ENCODE measurements at regions not wholly inside any gene's neighbourhood (a gene's known extent, or its start where the extent isn't known, plus 50 kb on each side); places are given as distances from the start of the nearest gene placed in this dataset.

DNA sequence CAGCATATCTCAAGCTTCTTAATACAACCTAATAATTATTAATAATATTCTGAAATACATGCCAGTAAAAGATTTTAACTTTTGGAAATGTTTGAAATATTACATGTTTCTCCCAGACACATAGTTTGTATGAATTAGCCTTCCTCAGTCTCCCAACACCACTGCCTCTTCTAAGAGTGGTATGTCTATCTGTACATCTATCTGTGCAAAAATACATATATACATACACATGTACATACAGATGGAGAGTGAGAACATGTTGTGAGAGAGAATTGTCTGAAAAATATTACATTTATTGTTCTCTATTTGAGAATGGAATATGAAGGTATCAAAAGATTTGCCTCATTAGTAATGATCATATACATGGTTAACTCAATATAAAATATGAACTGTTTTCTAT lies 1567.2 kb upstream of the PRR20A start:
- no peak for TF ChIP-seq EZH2phosphoT487 (IDR thresholded peaks at IDR 0.05; ENCODE audit: borderline replicate concordance, low read length)
- TF ChIP-seq EZH2 (IDR thresholded peaks at IDR 0.05; ENCODE audit: low read length, unreplicated experiment): no peak
- Histone ChIP-seq H3K4me1 (ENCODE audit: insufficient read depth, low read length) (no peaks in the 10 kb centered on the region), H3K36me3 (ENCODE audit: low read depth, low read length) (no peaks in the 10 kb centered on the region), H3K27me3 (ENCODE audit: low read length) (no peaks in the 10 kb centered on the region), H3K9me3 (ENCODE audit: low read length) (no peaks in the 10 kb centered on the region), H3F3A (ENCODE audit: low read length, unreplicated experiment) (no peaks in the 10 kb centered on the region), H3K79me2 (ENCODE audit: low read length) (no peaks in the 10 kb centered on the region), H3K4me2 (ENCODE audit: low read length) (no peak overlapping the region), H3K9me2 (replicated peaks; ENCODE audit: low read length) (no peaks in the 10 kb centered on the region), H3K9ac (ENCODE audit: low read length) (no peak overlapping the region), H3K4me3 (ENCODE audit: low read length) (no peak overlapping the region), H3K27ac (ENCODE audit: low read length) (no peak overlapping the region), H4K20me1 (ENCODE audit: low read length) (no peaks in the 10 kb centered on the region), H2AFZ (ENCODE audit: low read length) (no peak overlapping the region)
- ChIA-PET CTCF (no interaction called here), POLR2A (ENCODE audit: unreplicated experiment) (no interaction called here)
- BruUV-seq (replicated peaks): no TSS peak
- DNase-seq (no peak), ATAC-seq (no peak)
- intact Hi-C loops (cut with micrococcal nuclease): no loop called here

DNA sequence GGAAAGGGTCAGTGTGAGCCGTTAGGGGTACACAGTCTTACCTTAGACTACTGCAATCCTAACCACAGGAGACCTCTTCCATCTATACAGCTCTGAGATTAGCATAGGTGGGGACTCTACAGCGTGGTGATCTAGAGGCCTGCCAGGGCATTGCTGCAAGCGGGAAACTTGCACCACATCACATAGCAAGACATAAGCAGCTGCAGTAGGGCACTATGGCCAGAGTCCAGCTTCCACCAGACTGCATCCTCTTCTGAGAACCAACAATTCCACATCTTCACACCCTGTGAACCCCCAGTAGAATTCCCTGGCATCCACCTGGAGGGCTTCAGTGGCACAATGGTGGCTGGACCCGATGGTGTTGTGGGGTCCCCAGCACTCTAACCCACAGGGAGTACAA lies 1564.3 kb upstream of the PRR20A start:
- no peaks in the 10 kb centered on the region for H3K79me2 ChIP-seq (ENCODE audit: low read length)
- H3K9me2 ChIP-seq (replicated peaks; ENCODE audit: low read length): no peaks in the 10 kb centered on the region
- ATAC-seq (no peak), DNase-seq (no peak)
- H3K9ac ChIP-seq (ENCODE audit: low read length): no peak overlapping the region
- TF ChIP-seq, protein P1, sequence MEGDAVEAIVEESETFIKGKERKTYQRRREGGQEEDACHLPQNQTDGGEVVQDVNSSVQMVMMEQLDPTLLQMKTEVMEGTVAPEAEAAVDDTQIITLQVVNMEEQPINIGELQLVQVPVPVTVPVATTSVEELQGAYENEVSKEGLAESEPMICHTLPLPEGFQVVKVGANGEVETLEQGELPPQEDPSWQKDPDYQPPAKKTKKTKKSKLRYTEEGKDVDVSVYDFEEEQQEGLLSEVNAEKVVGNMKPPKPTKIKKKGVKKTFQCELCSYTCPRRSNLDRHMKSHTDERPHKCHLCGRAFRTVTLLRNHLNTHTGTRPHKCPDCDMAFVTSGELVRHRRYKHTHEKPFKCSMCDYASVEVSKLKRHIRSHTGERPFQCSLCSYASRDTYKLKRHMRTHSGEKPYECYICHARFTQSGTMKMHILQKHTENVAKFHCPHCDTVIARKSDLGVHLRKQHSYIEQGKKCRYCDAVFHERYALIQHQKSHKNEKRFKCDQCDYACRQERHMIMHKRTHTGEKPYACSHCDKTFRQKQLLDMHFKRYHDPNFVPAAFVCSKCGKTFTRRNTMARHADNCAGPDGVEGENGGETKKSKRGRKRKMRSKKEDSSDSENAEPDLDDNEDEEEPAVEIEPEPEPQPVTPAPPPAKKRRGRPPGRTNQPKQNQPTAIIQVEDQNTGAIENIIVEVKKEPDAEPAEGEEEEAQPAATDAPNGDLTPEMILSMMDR (conservative IDR thresholded peaks at IDR 0.05; ENCODE audit: low read depth, low read length): no peak
- TF ChIP-seq EZH2phosphoT487 (IDR thresholded peaks at IDR 0.05; ENCODE audit: borderline replicate concordance, low read length) (no peak), EZH2 (IDR thresholded peaks at IDR 0.05; ENCODE audit: low read length, unreplicated experiment) (no peak)
- no TSS peak for BruUV-seq (replicated peaks)
- POLR2A ChIA-PET (ENCODE audit: unreplicated experiment): no interaction called here
- no peak overlapping the region for H2AFZ ChIP-seq (ENCODE audit: low read length)
- no peaks in the 10 kb centered on the region for H3K4me1 ChIP-seq (ENCODE audit: insufficient read depth, low read length)
- H3K4me3 ChIP-seq (ENCODE audit: low read length): no peak overlapping the region
- H3K4me2 ChIP-seq (ENCODE audit: low read length): no peak overlapping the region
- intact Hi-C loops (cut with micrococcal nuclease): no loop called here
- no peaks in the 10 kb centered on the region for H3K36me3 ChIP-seq (ENCODE audit: low read depth, low read length)
- no peak overlapping the region for H3K27ac ChIP-seq (ENCODE audit: low read length)
- H3K9me3 ChIP-seq (ENCODE audit: low read length): no peaks in the 10 kb centered on the region
- CTCF ChIA-PET: no interaction called here
- H4K20me1 ChIP-seq (ENCODE audit: low read length): no peaks in the 10 kb centered on the region
- no peaks in the 10 kb centered on the region for H3F3A ChIP-seq (ENCODE audit: low read length, unreplicated experiment)
- H3K27me3 ChIP-seq (ENCODE audit: low read length): no peaks in the 10 kb centered on the region

DNA sequence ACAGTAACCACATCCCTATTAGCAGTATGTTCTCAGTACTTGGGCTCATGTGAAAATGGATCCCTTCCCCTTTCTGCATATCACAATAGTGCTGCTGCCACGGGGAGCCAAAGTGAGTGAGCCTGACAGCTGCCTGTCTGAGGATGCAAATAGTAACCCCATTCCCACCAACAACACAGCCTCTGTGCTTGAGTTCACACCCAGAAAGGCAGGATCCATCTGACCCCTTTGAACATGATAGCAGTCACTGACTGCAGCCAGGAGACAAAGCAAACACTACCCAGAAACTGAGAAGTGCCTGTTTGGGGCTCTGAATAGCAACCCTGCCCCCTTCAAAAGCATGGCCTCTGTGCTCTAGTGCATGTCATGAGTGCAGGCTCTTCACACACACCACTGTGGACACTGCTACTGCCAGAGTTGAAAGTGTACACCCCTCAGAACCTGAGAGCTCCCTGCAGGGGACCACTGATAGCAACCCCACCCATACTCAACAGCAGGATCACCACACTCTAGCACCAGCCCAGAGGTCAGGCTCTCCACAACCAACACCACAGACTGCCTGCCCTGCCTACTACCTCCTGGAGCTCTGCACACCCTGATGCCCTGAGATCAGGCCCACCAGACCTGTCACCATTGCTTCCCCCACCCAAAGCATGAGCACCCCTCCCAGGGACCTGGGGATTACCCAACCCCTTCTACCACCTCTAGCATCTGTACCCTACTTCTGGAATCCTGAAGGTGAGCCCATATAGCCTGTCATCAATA lies 1563.5 kb upstream of the PRR20A start:
- no peak for ATAC-seq

More for the DNA sequence above, 1563.5 kb upstream of the PRR20A start:
- POLR2A ChIA-PET (ENCODE audit: unreplicated experiment): no interaction called here
- no peaks in the 10 kb centered on the region for H3K79me2 ChIP-seq (ENCODE audit: low read length)
- H3K4me3 ChIP-seq (ENCODE audit: low read length): no peak overlapping the region
- H3K9ac ChIP-seq (ENCODE audit: low read length): no peak overlapping the region
- H3K4me2 ChIP-seq (ENCODE audit: low read length): no peak overlapping the region
- H3K4me1 ChIP-seq (ENCODE audit: insufficient read depth, low read length): no peaks in the 10 kb centered on the region
- no peaks in the 10 kb centered on the region for H3K27me3 ChIP-seq (ENCODE audit: low read length)
- BruUV-seq (replicated peaks): no TSS peak
- no peaks in the 10 kb centered on the region for H3F3A ChIP-seq (ENCODE audit: low read length, unreplicated experiment)
- CTCF ChIA-PET: no interaction called here
- no peaks in the 10 kb centered on the region for H3K36me3 ChIP-seq (ENCODE audit: low read depth, low read length)
- no peaks in the 10 kb centered on the region for H3K9me3 ChIP-seq (ENCODE audit: low read length)
- no peak for TF ChIP-seq EZH2phosphoT487 (IDR thresholded peaks at IDR 0.05; ENCODE audit: borderline replicate concordance, low read length)
- TF ChIP-seq EZH2 (IDR thresholded peaks at IDR 0.05; ENCODE audit: low read length, unreplicated experiment): no peak
- TF ChIP-seq, protein P1 (conservative IDR thresholded peaks at IDR 0.05; ENCODE audit: low read depth, low read length): no peak
- no peak for DNase-seq
- no peaks in the 10 kb centered on the region for H3K9me2 ChIP-seq (replicated peaks; ENCODE audit: low read length)
- H3K27ac ChIP-seq (ENCODE audit: low read length): no peak overlapping the region
- no peaks in the 10 kb centered on the region for H4K20me1 ChIP-seq (ENCODE audit: low read length)
- H2AFZ ChIP-seq (ENCODE audit: low read length): no peak overlapping the region
- intact Hi-C loops (cut with micrococcal nuclease): no loop called here

All from PC-3 (cell line).